Stimulated activated CD8-positive, alpha-beta memory T cell treated with anti-CD3 and anti-CD28 coated beads, Interleukin-12 subunit alpha, Interleukin-12 subunit beta, amount 100 ng/mL, for 4 hours (primary cell): ENCODE measurements at regions not wholly inside any gene's neighbourhood (a gene's known extent, or its start where the extent isn't known, plus 50 kb on each side); places are given as distances from the start of the nearest gene placed in this dataset.

Experiments
- DNase-seq: peaks from one replicate; pipeline ENCODE4 v3.0.0-alpha.2; 2020; ENCODE audit warnings: low read depth

- DNase-seq = no peak
These were observed 79.1 kb upstream of the SPATA13 start for GRCh38 chr13:24081387-24081786.

GRCh38 chr13:24083141-24083540, 77.4 kb upstream of the SPATA13 start:
- DNase-seq = no peak

- DNase-seq = no peak
These were observed 76.6 kb upstream of the SPATA13 start for GRCh38 chr13:24083722-24084421.

GRCh38 chr13:24085662-24086061, 74.9 kb upstream of the SPATA13 start:
- DNase-seq = no peak

GRCh38 chr13:24086642-24087041, 73.9 kb upstream of the SPATA13 start:
- DNase-seq = no peak

- DNase-seq = no peak
These were observed 72.8 kb upstream of the SPATA13 start for GRCh38 chr13:24087605-24088225.

- DNase-seq = no peak
These were observed 70.5 kb upstream of the SPATA13 start for GRCh38 chr13:24090049-24090448.

- DNase-seq = no peak
These were observed 69.4 kb upstream of the SPATA13 start for GRCh38 chr13:24091080-24091479.

GRCh38 chr13:24092108-24092507, 68.4 kb upstream of the SPATA13 start:
- no peak for DNase-seq

- no peak for DNase-seq
These were observed 67.5 kb upstream of the SPATA13 start for GRCh38 chr13:24093047-24093446.

- DNase-seq = no peak
These were observed 63.9 kb upstream of the SPATA13 start for GRCh38 chr13:24096659-24097058.

GRCh38 chr13:24097064-24097463, 63.5 kb upstream of the SPATA13 start:
- no peak for DNase-seq

- DNase-seq = no peak
These were observed 62.9 kb upstream of the SPATA13 start for GRCh38 chr13:24097667-24098066.

- no peak for DNase-seq
These were observed 61.0 kb upstream of the SPATA13 start for GRCh38 chr13:24099490-24099889.

GRCh38 chr13:24100188-24100587, 60.3 kb upstream of the SPATA13 start:
- DNase-seq = no peak

- no peak for DNase-seq
These were observed 56.6 kb upstream of the SPATA13 start for GRCh38 chr13:24103782-24104372.

GRCh38 chr13:24104723-24105122, 55.8 kb upstream of the SPATA13 start:
- no peak for DNase-seq

GRCh38 chr13:24106429-24106828, 54.1 kb upstream of the SPATA13 start:
- no peak for DNase-seq

- DNase-seq = no peak
These were observed 52.4 kb upstream of the SPATA13 start for GRCh38 chr13:24107955-24108614.

- no peak for DNase-seq
These were observed 51.9 kb upstream of the SPATA13 start for GRCh38 chr13:24108615-24108965.

- no peak for DNase-seq
These were observed 50.5 kb upstream of the SPATA13 start for GRCh38 chr13:24110011-24110410.
